Activated CD8-positive, alpha-beta T cell treated with anti-CD3 and anti-CD28 coated beads for 36 hours (primary cell): ENCODE measurements at regions not wholly inside any gene's neighbourhood (a gene's known extent, or its start where the extent isn't known, plus 50 kb on each side); places are given as distances from the start of the nearest gene placed in this dataset.

ENCODE experiments used
- ATAC-seq: fragments of 200-7000 bp; cut with Tn5 transposase; one replicate; pipeline ENCODE4 v1.10.0; 2021; ENCODE audit warnings: mild to moderate bottlenecking, moderate library complexity
- CTCF ChIA-PET: fragments of 350-600 bp; sonication (Branson Sonifier 250); formaldehyde crosslinking; loops from one replicate; lab custom pipeline; 2021; ENCODE audit warnings: antibody characterized with exemption; lab: Charles Lee
- POLR2A ChIA-PET: fragments of 350-600 bp; sonication (Branson Sonifier 250); formaldehyde crosslinking; loops from one replicate; lab custom pipeline; 2021; ENCODE audit warnings: antibody characterized with exemption; lab: Charles Lee
- DNase-seq: peaks from one replicate; pipeline ENCODE4 v3.0.0-alpha.2; 2020
- H3K27ac Mint-ChIP-seq: one replicate; pipeline ENCODE4 v1.8.0; 2021; ENCODE audit warnings: mild to moderate bottlenecking, mixed read lengths
- H3K27me3 Mint-ChIP-seq: one replicate; pipeline ENCODE4 v1.8.0; 2021; ENCODE audit warnings: mixed read lengths
- H3K36me3 Mint-ChIP-seq: one replicate; pipeline ENCODE4 v1.8.0; 2021; ENCODE audit warnings: low read depth, mixed read lengths
- H3K4me1 Mint-ChIP-seq: one replicate; pipeline ENCODE4 v1.8.0; 2021; ENCODE audit warnings: low read depth, mixed read lengths
- H3K4me3 Mint-ChIP-seq: one replicate; pipeline ENCODE4 v1.8.0; 2021; ENCODE audit warnings: mild to moderate bottlenecking, moderate library complexity, mixed read lengths
- H3K9me3 Mint-ChIP-seq: one replicate; pipeline ENCODE4 v1.8.0; 2021; ENCODE audit warnings: mixed read lengths
- CTCF ChIP-seq: fragments of 200-600 bp; IDR thresholded peaks from one replicate; pipeline ENCODE4 v1.8.0; 2022; ENCODE audit warnings: antibody characterized with exemption, mild to moderate bottlenecking
- intact Hi-C: fragments of 100-400 bp; cut with micrococcal nuclease; formaldehyde crosslinking; loops from one replicate; pipeline ENCODE4 v1.10.0; 2022

DNA sequence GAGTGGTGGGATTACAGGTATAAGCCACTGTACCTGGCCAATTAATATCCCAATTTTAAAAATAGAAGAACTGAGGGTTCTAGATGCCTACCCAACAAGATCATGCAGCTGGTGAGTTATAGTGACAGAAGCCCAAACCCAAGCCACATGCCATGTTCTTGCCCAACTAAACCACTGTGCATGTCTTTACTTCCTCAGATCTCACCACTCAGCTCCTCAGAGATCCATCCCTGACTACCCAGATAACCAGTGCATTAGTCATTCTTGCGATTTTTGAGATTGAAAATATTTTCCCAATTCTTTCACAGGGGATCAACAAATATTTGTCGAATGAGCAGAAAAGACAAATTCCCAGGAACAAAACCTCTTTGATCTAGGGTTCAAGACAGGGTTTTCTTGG lies 303.1 kb downstream of the CBLN1 start:
- no peaks in the 10 kb centered on the region for H3K36me3 Mint-ChIP-seq
- POLR2A ChIA-PET: no interaction called here
- no peak for ATAC-seq
- no peak for DNase-seq
- TF ChIP-seq CTCF: no peak
- no peaks in the 10 kb centered on the region for H3K9me3 Mint-ChIP-seq
- intact Hi-C loops: no loop called here
- H3K27ac Mint-ChIP-seq: no peak overlapping the region
- no peaks in the 10 kb centered on the region for H3K4me1 Mint-ChIP-seq
- CTCF ChIA-PET: no interaction called here
- no peaks in the 10 kb centered on the region for H3K27me3 Mint-ChIP-seq
- no peak overlapping the region for H3K4me3 Mint-ChIP-seq

GRCh38 chr16:48972236-48972635 lies 309.4 kb downstream of the CBLN1 start:
- no peaks in the 10 kb centered on the region for H3K36me3 Mint-ChIP-seq
- POLR2A ChIA-PET: no interaction called here
- no peaks in the 10 kb centered on the region for H3K27me3 Mint-ChIP-seq
- no peak overlapping the region for H3K27ac Mint-ChIP-seq
- H3K9me3 Mint-ChIP-seq: no peaks in the 10 kb centered on the region
- no peak for ATAC-seq
- CTCF ChIA-PET: no interaction called here
- TF ChIP-seq CTCF: no peak
- intact Hi-C loops: no loop called here
- H3K4me1 Mint-ChIP-seq: no peaks in the 10 kb centered on the region
- H3K4me3 Mint-ChIP-seq: no peak overlapping the region
- DNase-seq: no peak

- H3K27me3 Mint-ChIP-seq: no peaks in the 10 kb centered on the region
- ChIA-PET CTCF (no interaction called here), POLR2A (no interaction called here)
- no peak for DNase-seq
- no peaks in the 10 kb centered on the region for H3K9me3 Mint-ChIP-seq
- no peak overlapping the region for H3K27ac Mint-ChIP-seq
- TF ChIP-seq CTCF: no peak
- intact Hi-C loops: no loop called here
- no peak overlapping the region for H3K4me3 Mint-ChIP-seq
- no peak for ATAC-seq
- H3K4me1 Mint-ChIP-seq: no peaks in the 10 kb centered on the region
- no peaks in the 10 kb centered on the region for H3K36me3 Mint-ChIP-seq
Measured at GRCh38 chr16:48971571-48972077, 310.0 kb downstream of the CBLN1 start.

DNA sequence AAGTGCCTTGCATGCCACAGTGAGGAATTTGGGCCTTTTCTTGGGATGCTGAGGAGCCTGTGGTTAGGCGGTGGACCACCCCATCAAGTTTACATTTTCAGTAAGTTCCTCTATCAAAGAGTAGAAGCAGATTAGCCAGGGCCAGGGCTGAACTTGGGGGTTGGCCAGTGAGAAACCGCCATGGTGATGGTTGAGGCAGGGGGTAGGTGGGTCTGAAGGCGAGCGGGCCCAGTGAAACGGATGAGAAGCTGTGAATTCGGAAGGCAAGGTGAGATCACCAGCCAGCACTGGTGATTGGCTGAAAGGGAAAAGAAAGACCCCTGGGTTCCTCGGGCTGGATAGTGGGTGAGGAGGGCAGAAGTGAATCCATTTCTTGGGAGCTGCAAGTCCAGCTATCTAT lies 311.4 kb downstream of the CBLN1 start:
- Mint-ChIP-seq H3K9me3 (no peaks in the 10 kb centered on the region), H3K36me3 (no peaks in the 10 kb centered on the region), H3K4me3 (no peak overlapping the region), H3K27ac (no peak overlapping the region), H3K4me1 (no peaks in the 10 kb centered on the region), H3K27me3 (no peaks in the 10 kb centered on the region)
- ChIA-PET POLR2A (no interaction called here), CTCF (no interaction called here)
- no peak for TF ChIP-seq CTCF
- intact Hi-C loops: no loop called here
- ATAC-seq (no peak), DNase-seq (no peak)

- H3K27me3 Mint-ChIP-seq: no peaks in the 10 kb centered on the region
- intact Hi-C loops: no loop called here
- no peak for ATAC-seq
- no peak for TF ChIP-seq CTCF
- H3K4me3 Mint-ChIP-seq: no peak overlapping the region
- H3K27ac Mint-ChIP-seq: no peak overlapping the region
- DNase-seq: no peak
- H3K9me3 Mint-ChIP-seq: no peaks in the 10 kb centered on the region
- no peaks in the 10 kb centered on the region for H3K4me1 Mint-ChIP-seq
- ChIA-PET POLR2A (no interaction called here), CTCF (no interaction called here)
- no peaks in the 10 kb centered on the region for H3K36me3 Mint-ChIP-seq
Measured at GRCh38 chr16:48969611-48970010, 312.0 kb downstream of the CBLN1 start.
